Astrocyte of the spinal cord (primary cell): ENCODE measurements at regions not wholly inside any gene's neighbourhood (a gene's known extent, or its start where the extent isn't known, plus 50 kb on each side); places are given as distances from the start of the nearest gene placed in this dataset.
A peak's percentile ranks its signal among the peaks of the same experiment; 100 is the strongest.

Source experiments
- DNase-seq: peaks from one replicate; pipeline ENCODE4 v3.0.0; 2011; ENCODE audit warnings: low read depth, low spot score
- H3K4me3 ChIP-seq: 2 replicates; pipeline ENCODE4 v1.5.1; 2011; ENCODE audit warnings: low read depth, mild to moderate bottlenecking, low read length, moderate library complexity
- CTCF ChIP-seq: IDR thresholded peaks from 2 replicates; pipeline ENCODE4 v1.5.1; 2012; ENCODE audit warnings: low read depth, mild to moderate bottlenecking, low read length, inconsistent platforms
- in situ Hi-C: cut with HindIII; loops from 2 replicates; pipeline ENCODE4 v1.10.0; 2017; ENCODE audit warnings: low sequenced_read_pairs

- no peak overlapping the region for H3K4me3 ChIP-seq
- in situ Hi-C loops: no loop called here
- no peak for TF ChIP-seq CTCF
- no peak for DNase-seq
Measured at GRCh38 chr5:135130261-135131215, 96.5 kb upstream of the PITX1 start.

GRCh38 chr5:135129307-135129706, 95.3 kb upstream of the PITX1 start:
- TF ChIP-seq CTCF: no peak
- DNase-seq: no peak
- no peak overlapping the region for H3K4me3 ChIP-seq
- in situ Hi-C loops: no loop called here

GRCh38 chr5:135128361-135128760, 94.3 kb upstream of the PITX1 start:
- in situ Hi-C loops: no loop called here

GRCh38 chr5:135127439-135128240, 93.6 kb upstream of the PITX1 start:
- DNase-seq: peak; percentile 75
- in situ Hi-C loops: no loop called here
- TF ChIP-seq CTCF: no peak
- H3K4me3 ChIP-seq: no peak overlapping the region

More at GRCh38 chr5:135128361-135128760, 94.3 kb upstream of the PITX1 start:
- DNase-seq: no peak
- no peak for TF ChIP-seq CTCF
- H3K4me3 ChIP-seq: no peak overlapping the region

GRCh38 chr5:135126688-135127438, 92.8 kb upstream of the PITX1 start:
- H3K4me3 ChIP-seq: no peak overlapping the region
- DNase-seq: no peak
- in situ Hi-C loops: no loop called here
- TF ChIP-seq CTCF: no peak

- H3K4me3 ChIP-seq: no peak overlapping the region
- in situ Hi-C loops: no loop called here
- no peak for DNase-seq
- no peak for TF ChIP-seq CTCF
Measured at GRCh38 chr5:135124724-135125123, 90.7 kb upstream of the PITX1 start.
